Spleen (tissue), 11 donors: ENCODE measurements at regions not wholly inside any gene's neighbourhood (a gene's known extent, or its start where the extent isn't known, plus 50 kb on each side); places are given as distances from the start of the nearest gene placed in this dataset.

Source experiments
- DNase-seq: peaks from one replicate; pipeline ENCODE4 v3.0.0-alpha.2; 2020
- H3K27ac ChIP-seq, 8 donors: fragments of 200-600 bp; sonication (generic) in 7 of 8; 1 replicate in 4 of 8; 2 replicates in 4 of 8; pipeline versions ENCODE4 v1.5.0 to v1.8.0; 2016 to 2021; ENCODE audit warnings: inconsistent platforms in 4 of 8, mild to moderate bottlenecking in 4 of 8, moderate library complexity in 1 of 8
- H3K27me3 ChIP-seq, 7 donors: fragments of 200-600 bp; sonication (generic) in 6 of 7; replicated peaks in 1 of 7; 1 replicate in 4 of 7; 2 replicates in 3 of 7; pipeline versions ENCODE4 v1.5.0 to v1.8.0; 2016 to 2021; ENCODE audit warnings: inconsistent platforms in 3 of 7, mild to moderate bottlenecking in 1 of 7
- H3K36me3 ChIP-seq, 6 donors: fragments of 200-600 bp; sonication (generic) in 5 of 6; 1 replicate in 4 of 6; 2 replicates in 2 of 6; pipeline versions ENCODE4 v1.5.0 to v1.8.0; 2016 to 2021; ENCODE audit warnings: inconsistent platforms in 2 of 6
- H3K4me1 ChIP-seq, 6 donors: fragments of 200-600 bp; sonication (generic) in 5 of 6; 1 replicate in 3 of 6; 2 replicates in 3 of 6; pipeline versions ENCODE4 v1.5.0 to v1.8.0; 2016 to 2021; ENCODE audit warnings: inconsistent platforms in 3 of 6
- H3K4me3 ChIP-seq, 8 donors: fragments of 200-600 bp; sonication (generic) in 7 of 8; 1 replicate in 4 of 8; 2 replicates in 4 of 8; pipeline versions ENCODE4 v1.5.0 to v1.8.0; 2016 to 2021; ENCODE audit warnings: inconsistent platforms in 4 of 8, mild to moderate bottlenecking in 4 of 8, moderate library complexity in 2 of 8
- H3K9me3 ChIP-seq, 8 donors: fragments of 200-600 bp; sonication (generic) in 7 of 8; 1 replicate in 4 of 8; 2 replicates in 4 of 8; pipeline versions ENCODE4 v1.5.0 to v1.8.0; 2016 to 2021; ENCODE audit warnings: inconsistent platforms in 4 of 8
- POLR2A ChIP-seq, 3 donors: fragments of 450-650 bp; IDR thresholded peaks; one replicate each; pipeline ENCODE4 v1.5.1; 2017; ENCODE audit warnings: antibody characterized with exemption in 3 of 3, mild to moderate bottlenecking in 1 of 3
- POLR2AphosphoS5 ChIP-seq, 3 donors: sonication (generic); formaldehyde crosslinking; IDR thresholded peaks; one replicate each; pipeline ENCODE4 v1.5.1; 2017; ENCODE audit warnings: antibody characterized with exemption in 3 of 3
- WGBS, 5 donors: extraction: QIAGEN DNeasy Blood & Tissue Kit in 3 of 5; methylation state at CpG; one replicate each; pipeline versions ENCODE4 v1.1.5 to v1.1.7; 2013 to 2018; 5-methylcytosine and 5-hydroxymethylcytosine counted together
- intact Hi-C: fragments of 100-400 bp; cut with DNase I; formaldehyde crosslinking; loops from one replicate; pipeline ENCODE4 v1.15.0; 2023; ENCODE audit warnings: low total_unique reads
- TF ChIP-seq, protein P1 (sequence below), 11 experiments: fragments of 200-600 bp in 7 of 11; fragments of 450-650 bp in 4 of 11; sonication (generic) in 4 of 11; IDR thresholded peaks in 8 of 11; conservative IDR thresholded peaks in 3 of 11; 1 replicate in 7 of 11; 2 replicates in 4 of 11; pipeline versions ENCODE4 v1.4.0 to v1.8.0; 2016 to 2021; ENCODE audit warnings: antibody characterized with exemption in 11 of 11, inconsistent platforms in 4 of 11, mild to moderate bottlenecking in 1 of 11
- donor health status: healthy with polysubstance abuse.
- donor health status: DM: no; HTN: no; CAD: no; lungs with moderate emphysema.
- donor health status: DM: no; HTN: no; CAD: no.
- donor health status: Bipolar disorder and iron deficiency.
- donor health status: healthy.
- donor health status: DM: no; HTN: no; CAD: no.
- donor health status: DM: yes; HTN: yes; CAD: no.

DNA sequence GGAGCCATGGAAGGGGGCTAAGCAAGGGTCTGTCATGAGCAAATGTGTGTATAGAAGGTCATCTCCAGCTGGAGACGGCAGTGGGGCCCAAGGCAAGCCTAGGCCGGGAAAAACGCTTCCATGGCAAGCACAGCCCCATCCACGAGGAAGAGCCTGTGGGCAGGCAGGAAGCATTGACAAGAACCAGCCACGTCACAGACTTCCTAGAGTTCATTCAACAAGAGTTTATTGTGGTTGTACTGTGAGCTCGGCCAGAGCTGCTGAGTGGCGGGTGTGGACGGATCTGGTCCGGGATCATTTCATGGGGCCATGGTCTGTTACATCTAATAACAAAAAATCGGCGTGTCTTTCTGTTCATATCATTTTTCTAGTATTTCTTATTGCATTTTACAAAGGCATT is 311.7 kb downstream of the TMEM121 start:
- 77 to 84% (median 81%) methylated on average over 11 of the region's 11 CpGs for WGBS, 5 donors

DNA sequence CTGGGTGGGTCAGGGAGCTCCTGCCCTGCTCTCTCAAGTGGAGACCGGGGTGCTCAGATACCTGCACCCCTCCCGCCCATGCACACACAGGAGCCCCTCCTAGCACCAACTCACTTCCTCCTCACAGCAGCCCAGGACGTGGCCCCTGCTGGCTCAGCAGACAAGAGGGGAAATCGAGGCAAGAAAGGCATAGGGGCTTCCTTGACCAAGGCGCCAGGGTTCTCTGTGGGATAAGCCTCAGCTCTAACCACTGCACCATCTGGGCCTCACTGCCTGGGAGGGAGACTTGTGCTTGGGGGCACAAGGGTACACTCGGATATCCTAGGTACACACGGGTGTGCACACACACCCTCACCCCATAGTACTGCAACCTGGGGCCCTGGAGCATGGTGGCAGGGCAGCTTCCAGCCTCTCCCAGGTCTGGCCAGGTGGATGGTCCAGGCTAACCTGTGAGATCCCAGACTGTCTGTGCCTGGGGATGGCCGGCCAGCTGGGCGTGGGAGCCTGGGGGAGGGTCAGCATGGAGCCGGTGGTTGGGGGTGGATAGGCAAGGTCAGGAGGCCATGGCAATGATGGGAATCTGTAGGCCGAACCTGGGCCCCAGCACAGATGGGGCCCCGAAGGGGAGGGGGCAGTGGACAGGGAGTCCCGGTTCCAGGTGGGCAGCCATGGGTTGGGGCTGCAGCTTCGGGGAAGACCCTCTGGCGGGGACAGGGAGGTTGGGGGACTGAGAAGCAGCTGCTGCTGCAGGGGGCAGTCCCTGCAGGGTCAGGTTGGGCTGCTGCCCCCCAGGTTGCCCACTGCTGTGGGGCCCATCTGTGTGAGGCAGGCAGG is 312.4 kb downstream of the TMEM121 start:
- Histone ChIP-seq H3K9me3 (no peaks in the 10 kb centered on the region), H3K27ac (no peak overlapping the region), H3K27me3 (peaks cover 0 to 5% (median 0%) of the 10 kb centered on the region in 7 donors), H3K4me1 (no peaks in the 10 kb centered on the region), H3K4me3 (no peak overlapping the region), H3K36me3 (peaks cover 0 to 46% (median 10%) of the 10 kb centered on the region in 6 donors)
- TF ChIP-seq, protein P1, sequence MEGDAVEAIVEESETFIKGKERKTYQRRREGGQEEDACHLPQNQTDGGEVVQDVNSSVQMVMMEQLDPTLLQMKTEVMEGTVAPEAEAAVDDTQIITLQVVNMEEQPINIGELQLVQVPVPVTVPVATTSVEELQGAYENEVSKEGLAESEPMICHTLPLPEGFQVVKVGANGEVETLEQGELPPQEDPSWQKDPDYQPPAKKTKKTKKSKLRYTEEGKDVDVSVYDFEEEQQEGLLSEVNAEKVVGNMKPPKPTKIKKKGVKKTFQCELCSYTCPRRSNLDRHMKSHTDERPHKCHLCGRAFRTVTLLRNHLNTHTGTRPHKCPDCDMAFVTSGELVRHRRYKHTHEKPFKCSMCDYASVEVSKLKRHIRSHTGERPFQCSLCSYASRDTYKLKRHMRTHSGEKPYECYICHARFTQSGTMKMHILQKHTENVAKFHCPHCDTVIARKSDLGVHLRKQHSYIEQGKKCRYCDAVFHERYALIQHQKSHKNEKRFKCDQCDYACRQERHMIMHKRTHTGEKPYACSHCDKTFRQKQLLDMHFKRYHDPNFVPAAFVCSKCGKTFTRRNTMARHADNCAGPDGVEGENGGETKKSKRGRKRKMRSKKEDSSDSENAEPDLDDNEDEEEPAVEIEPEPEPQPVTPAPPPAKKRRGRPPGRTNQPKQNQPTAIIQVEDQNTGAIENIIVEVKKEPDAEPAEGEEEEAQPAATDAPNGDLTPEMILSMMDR (IDR thresholded peaks at IDR 0.05 in 8 of 11, conservative IDR thresholded peaks at IDR 0.05 in 3 of 11), result no peak
- peak in 2 of 3 donors; percentile 16 to 74 for TF ChIP-seq POLR2AphosphoS5 (IDR thresholded peaks at IDR 0.05)
- no peak for DNase-seq
- 74 to 89% (median 82%) methylated on average over 14 to 15 of the region's 15 CpGs for WGBS, 5 donors
- intact Hi-C loops, result no loop called here

More for the DNA sequence above, 311.7 kb downstream of the TMEM121 start:
- TF ChIP-seq POLR2A (IDR thresholded peaks at IDR 0.05) (no peak), POLR2AphosphoS5 (IDR thresholded peaks at IDR 0.05) (no peak)
- TF ChIP-seq, protein P1 (IDR thresholded peaks at IDR 0.05 in 8 of 11, conservative IDR thresholded peaks at IDR 0.05 in 3 of 11), result no peak
- intact Hi-C loops, result no loop called here
- Histone ChIP-seq H3K4me1 (no peaks in the 10 kb centered on the region), H3K9me3 (no peaks in the 10 kb centered on the region), H3K36me3 (peaks cover 0 to 39% (median 7%) of the 10 kb centered on the region in 6 donors), H3K4me3 (no peak overlapping the region), H3K27me3 (peaks cover 0 to 5% (median 0%) of the 10 kb centered on the region in 7 donors), H3K27ac (no peak overlapping the region)
- no peak for DNase-seq

DNA sequence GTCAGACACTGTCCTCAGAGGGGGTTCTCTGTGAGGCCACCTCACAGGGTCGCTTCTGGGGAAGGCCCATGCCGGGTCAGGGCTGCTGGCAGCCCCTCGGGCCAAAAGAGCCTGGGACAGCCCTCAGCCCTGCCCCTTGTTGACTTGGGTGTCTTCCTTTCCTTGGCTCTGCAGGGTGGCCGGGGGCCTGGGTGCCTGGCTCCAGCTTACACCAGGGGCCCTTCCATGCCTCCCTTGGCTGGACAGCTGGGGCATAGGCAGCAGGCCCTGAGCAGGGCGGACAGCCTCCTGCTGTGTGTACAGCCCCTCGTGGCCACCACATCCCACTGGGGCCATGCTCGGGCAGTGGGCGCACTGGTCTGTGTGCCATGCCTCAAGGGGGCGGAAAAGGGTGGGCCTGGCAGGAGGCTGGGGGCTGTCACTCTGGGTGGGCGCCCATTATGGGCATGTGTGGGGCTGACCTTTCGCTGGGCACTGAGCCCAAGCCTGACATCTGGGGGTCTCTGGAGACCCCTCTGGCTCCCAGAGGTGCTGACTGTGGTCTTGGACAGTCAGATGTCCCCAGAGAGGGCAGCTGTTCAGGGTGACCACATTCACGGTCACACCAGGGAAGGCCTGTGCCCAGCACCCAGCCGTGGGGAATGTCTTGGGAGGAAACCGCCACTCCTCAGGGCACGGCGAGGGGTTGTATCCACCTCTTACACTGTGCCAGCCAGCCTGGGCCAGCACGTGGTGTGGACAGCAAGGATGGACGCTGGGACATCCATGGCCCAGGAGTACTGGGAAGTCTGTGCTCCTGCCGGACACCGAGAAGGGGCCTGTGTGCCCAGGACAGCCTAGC is 313.3 kb downstream of the TMEM121 start:
- no peak for DNase-seq
- no peak overlapping the region for H3K4me3 ChIP-seq
- peaks cover 0 to 55% (median 10%) of the 10 kb centered on the region in 6 donors for H3K36me3 ChIP-seq
- no peaks in the 10 kb centered on the region for H3K9me3 ChIP-seq
- intact Hi-C loops, result no loop called here
- H3K27me3 ChIP-seq, result peaks cover 0 to 5% (median 0%) of the 10 kb centered on the region in 7 donors
- H3K27ac ChIP-seq, result no peak overlapping the region
- 85 to 93% (median 89%) methylated on average over 8 to 20 of the region's 20 CpGs for WGBS, 5 donors
- TF ChIP-seq POLR2AphosphoS5 (IDR thresholded peaks at IDR 0.05) (peak in 1 of 3 donors; percentile 67), POLR2A (IDR thresholded peaks at IDR 0.05) (no peak)
- TF ChIP-seq, protein P1 (IDR thresholded peaks at IDR 0.05 in 8 of 11, conservative IDR thresholded peaks at IDR 0.05 in 3 of 11), result no peak
- no peaks in the 10 kb centered on the region for H3K4me1 ChIP-seq
